ENCODE measurements at regions not wholly inside any gene's neighbourhood (a gene's known extent, or its start where the extent isn't known, plus 50 kb on each side); places are given as distances from the start of the nearest gene placed in this dataset.

GRCh38 chr6:156647140-156647784 lies 129.9 kb upstream of the ARID1B start:
- no peak for DNase-seq

GRCh38 chr6:156646496-156646895 lies 130.7 kb upstream of the ARID1B start:
- DNase-seq, result no peak

GRCh38 chr6:156645097-156645496 lies 132.1 kb upstream of the ARID1B start:
- no peak for DNase-seq

GRCh38 chr6:156639009-156639721 lies 138.0 kb upstream of the ARID1B start:
- DNase-seq, result no peak

DNA sequence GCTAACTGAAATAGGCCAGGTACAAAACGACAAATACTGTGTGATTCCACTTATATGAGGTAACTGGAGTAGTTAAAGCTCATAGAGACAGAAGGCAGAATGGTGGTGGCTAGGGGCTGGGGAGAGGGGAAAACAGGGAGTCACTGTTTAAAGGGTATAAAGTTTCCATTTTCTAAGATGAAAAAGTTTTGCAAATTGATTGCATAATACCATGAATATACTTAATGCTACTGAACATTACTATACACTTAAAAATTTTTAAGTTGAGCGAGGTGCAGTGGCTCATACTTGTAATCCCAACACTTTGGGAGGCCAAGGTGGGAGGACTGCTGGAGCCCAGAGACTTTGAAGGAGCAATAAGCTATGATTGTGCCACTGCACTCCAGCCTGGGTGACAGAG lies 138.6 kb upstream of the ARID1B start:
- no peak for DNase-seq

GRCh38 chr6:156634951-156635371 lies 142.2 kb upstream of the ARID1B start:
- DNase-seq, result no peak

GRCh38 chr6:156634048-156634447 lies 143.1 kb upstream of the ARID1B start:
- DNase-seq, result no peak

DNA sequence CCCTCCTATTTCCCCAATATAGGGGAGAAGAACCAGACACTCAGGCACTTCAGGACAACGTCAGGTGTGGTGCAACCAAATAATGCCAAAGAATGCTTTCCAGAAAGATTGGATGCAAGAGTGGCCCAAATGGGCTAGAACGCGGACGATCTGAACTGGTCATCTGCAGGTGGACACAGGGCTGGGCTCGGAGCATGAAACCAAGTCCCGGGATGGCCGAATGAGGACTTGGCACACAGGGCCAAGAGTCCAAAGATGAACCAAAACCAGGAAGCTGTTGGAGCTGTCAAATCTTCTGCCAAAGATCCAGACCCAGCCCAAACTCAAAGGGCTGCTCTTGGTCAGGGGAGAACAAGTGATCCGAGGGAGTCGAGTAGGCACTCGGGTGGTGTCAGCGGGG lies 143.9 kb upstream of the ARID1B start:
- DNase-seq, result no peak

GRCh38 chr6:156630613-156631302 lies 146.4 kb upstream of the ARID1B start:
- DNase-seq, result no peak

GRCh38 chr6:156628805-156629204 lies 148.4 kb upstream of the ARID1B start:
- no peak for DNase-seq

GRCh38 chr6:156627524-156627923 lies 149.7 kb upstream of the ARID1B start:
- DNase-seq, result no peak

DNA sequence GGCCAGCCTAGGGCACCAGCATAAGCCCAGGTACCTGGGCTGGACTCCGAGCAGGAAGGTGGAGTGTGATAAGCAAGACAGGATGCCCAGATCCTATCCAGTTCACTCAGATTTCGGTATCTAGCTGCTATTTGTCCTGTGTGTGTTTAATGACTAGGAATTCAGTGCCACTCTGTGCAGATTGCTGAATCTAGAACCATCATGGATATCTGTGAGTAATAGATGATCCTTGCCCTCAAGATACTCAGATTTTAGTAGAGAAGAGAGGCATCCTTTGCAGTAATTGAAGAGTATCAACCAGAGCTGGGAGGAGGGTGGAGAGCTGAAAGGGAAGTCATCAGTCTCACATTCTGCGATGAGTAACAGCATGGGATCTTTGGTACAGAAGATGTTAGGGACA lies 155.0 kb upstream of the ARID1B start:
- no peak for DNase-seq

DNA sequence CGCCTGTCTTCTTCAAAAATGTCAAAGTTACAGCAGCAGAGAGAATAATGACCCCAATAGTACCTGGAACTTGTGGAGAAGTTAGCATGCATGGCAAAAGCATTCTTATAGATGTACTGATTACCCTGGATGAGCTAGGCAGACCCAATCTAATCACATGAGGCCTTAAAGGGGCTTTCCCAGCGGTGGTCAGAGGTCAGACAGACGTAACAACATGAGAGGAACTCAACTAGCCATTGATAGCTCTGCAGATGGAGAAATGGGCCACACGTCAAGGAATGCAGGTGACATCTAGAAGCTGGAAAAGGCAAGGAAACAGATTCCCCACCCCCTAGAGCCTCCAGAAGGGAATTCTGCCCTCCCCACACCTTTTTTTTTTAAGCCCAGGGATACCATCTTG lies 156.8 kb upstream of the ARID1B start:
- DNase-seq, result no peak

GRCh38 chr6:156618600-156619205 lies 158.5 kb upstream of the ARID1B start:
- no peak for DNase-seq

- DNase-seq, result no peak
These were observed 159.2 kb upstream of the ARID1B start for GRCh38 chr6:156617941-156618340.

- DNase-seq, result no peak
These were observed 159.8 kb upstream of the ARID1B start for GRCh38 chr6:156617376-156617775.

DNA sequence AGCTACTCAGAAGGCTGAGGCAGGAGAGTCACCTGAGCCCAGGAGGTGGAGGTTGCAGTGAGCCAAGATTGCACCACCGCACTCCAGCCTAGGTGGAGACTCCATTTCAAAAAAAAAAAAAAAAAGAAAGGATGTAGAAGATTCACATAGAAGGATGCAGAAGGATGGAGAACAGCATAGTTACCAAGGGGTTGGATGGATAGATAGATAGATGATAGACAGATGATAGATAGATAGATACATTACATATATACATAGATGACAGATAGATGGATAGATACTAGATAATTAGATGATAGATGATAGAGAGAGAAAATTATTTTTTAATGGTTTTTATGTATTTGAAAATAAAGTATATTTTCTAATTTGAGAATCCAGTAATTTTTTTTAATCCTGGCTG lies 160.7 kb upstream of the ARID1B start:
- no peak for DNase-seq

- DNase-seq, result no peak
These were observed 163.2 kb upstream of the ARID1B start for GRCh38 chr6:156613996-156614395.

DNA sequence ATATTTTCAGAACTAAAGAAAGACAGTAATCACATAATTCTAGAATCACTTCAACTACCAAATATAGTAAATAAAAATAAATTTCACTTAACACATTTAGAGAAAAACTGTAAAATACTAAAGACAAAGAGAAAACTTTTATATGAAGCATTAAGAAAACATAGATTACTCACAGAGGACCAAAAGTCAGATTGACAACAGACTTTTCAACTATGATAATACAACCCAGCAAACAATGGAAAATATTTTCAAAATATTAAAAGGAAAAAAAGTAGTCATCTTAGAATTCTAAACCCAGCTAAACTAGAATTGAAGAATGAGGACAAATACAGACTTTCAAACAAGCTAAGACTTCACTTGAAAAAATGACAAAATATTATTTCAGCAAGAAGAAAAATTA lies 164.8 kb upstream of the ARID1B start:
- DNase-seq, result no peak

GRCh38 chr6:156602066-156602385 lies 175.2 kb upstream of the ARID1B start:
- no peak for DNase-seq

GRCh38 chr6:156601152-156602065 lies 175.8 kb upstream of the ARID1B start:
- DNase-seq, result no peak

GRCh38 chr6:156600678-156601077 lies 176.5 kb upstream of the ARID1B start:
- DNase-seq, result no peak

All from SW 1271 (cell line).